CD4-positive, alpha-beta T cell (primary cell): ENCODE measurements at regions not wholly inside any gene's neighbourhood (a gene's known extent, or its start where the extent isn't known, plus 50 kb on each side); places are given as distances from the start of the nearest gene placed in this dataset.

Experiments used
- ATAC-seq: fragments of 200-7000 bp; cut with Tn5 transposase; one replicate; pipeline ENCODE4 v1.10.0; 2022; ENCODE audit warnings: mild to moderate bottlenecking; ENCODE audit not compliant: poor library complexity
- CTCF ChIA-PET: fragments of 350-600 bp; sonication (Branson Sonifier 250); formaldehyde crosslinking; loops from one replicate; lab custom pipeline; 2021; ENCODE audit warnings: antibody characterized with exemption, inconsistent platforms; lab: Charles Lee
- POLR2A ChIA-PET: fragments of 350-600 bp; sonication (Branson Sonifier 250); formaldehyde crosslinking; loops from one replicate; lab custom pipeline; 2021; ENCODE audit warnings: antibody characterized with exemption, inconsistent platforms; lab: Charles Lee
- DNase-seq, 14 experiments: peaks; one replicate each; pipeline ENCODE4 v3.0.0-alpha.2; 2013 to 2020; ENCODE audit warnings: mixed read lengths in 2 of 14
- H3K27ac ChIP-seq, 2 donors: one replicate each; pipeline versions ENCODE4 v1.5.1 to v1.7.0; 2013; ENCODE audit warnings: low read length in 2 of 2, low read depth in 1 of 2, mild to moderate bottlenecking in 1 of 2
- H3K27me3 ChIP-seq, 2 experiments: 1 replicate in 1 of 2; 2 replicates in 1 of 2; pipeline versions ENCODE4 v1.6.1 to v1.7.0; 2013; ENCODE audit warnings: low read length in 2 of 2, control low read depth in 1 of 2, mild to moderate bottlenecking in 1 of 2, moderate library complexity in 1 of 2; ENCODE audit not compliant: insufficient read depth in 2 of 2, control insufficient read depth in 1 of 2
- H3K36me3 ChIP-seq: one replicate; pipeline ENCODE4 v1.6.1; 2013; ENCODE audit warnings: low read length, control low read depth; ENCODE audit not compliant: insufficient read depth
- H3K4me1 ChIP-seq: one replicate; pipeline ENCODE4 v1.6.1; 2013; ENCODE audit warnings: low read length, control low read depth; ENCODE audit not compliant: insufficient read depth
- H3K4me3 ChIP-seq: one replicate; pipeline ENCODE4 v1.5.1; 2013; ENCODE audit warnings: mild to moderate bottlenecking, low read length, moderate library complexity
- H3K9me3 ChIP-seq, 2 experiments: 1 replicate in 1 of 2; 2 replicates in 1 of 2; pipeline versions ENCODE4 v1.6.1 to v1.7.0; 2013; ENCODE audit warnings: low read length in 2 of 2, mild to moderate bottlenecking in 2 of 2, control low read depth in 1 of 2, moderate library complexity in 1 of 2; ENCODE audit not compliant: control insufficient read depth in 1 of 2, insufficient read depth in 1 of 2
- H3K27ac Mint-ChIP-seq: one replicate; pipeline ENCODE4 v1.8.0; 2020; ENCODE audit warnings: mixed read lengths
- H3K27me3 Mint-ChIP-seq: one replicate; pipeline ENCODE4 v1.8.0; 2021; ENCODE audit warnings: mixed read lengths
- H3K36me3 Mint-ChIP-seq: one replicate; pipeline ENCODE4 v1.8.0; 2021; ENCODE audit warnings: low read depth, mixed read lengths
- H3K4me1 Mint-ChIP-seq: one replicate; pipeline ENCODE4 v1.8.0; 2021; ENCODE audit warnings: low read depth, mixed read lengths
- H3K4me3 Mint-ChIP-seq: one replicate; pipeline ENCODE4 v1.8.0; 2020; ENCODE audit warnings: mild to moderate bottlenecking, mixed read lengths
- H3K9me3 Mint-ChIP-seq: one replicate; pipeline ENCODE4 v1.8.0; 2020; ENCODE audit warnings: mixed read lengths
- intact Hi-C, 2 experiments: fragments of 100-400 bp; cut with DNase I in 1 of 2; cut with micrococcal nuclease in 1 of 2; formaldehyde crosslinking; loops; one replicate each; pipeline versions ENCODE4 v1.15.1 to v1.9.0; 2023 to 2025; cut with DNase I, micrococcal nuclease
- TF ChIP-seq, protein P1 (sequence below): fragments of 200-600 bp; IDR thresholded peaks from one replicate; pipeline ENCODE4 v1.8.0; 2022; ENCODE audit warnings: antibody characterized with exemption, mild to moderate bottlenecking

DNA sequence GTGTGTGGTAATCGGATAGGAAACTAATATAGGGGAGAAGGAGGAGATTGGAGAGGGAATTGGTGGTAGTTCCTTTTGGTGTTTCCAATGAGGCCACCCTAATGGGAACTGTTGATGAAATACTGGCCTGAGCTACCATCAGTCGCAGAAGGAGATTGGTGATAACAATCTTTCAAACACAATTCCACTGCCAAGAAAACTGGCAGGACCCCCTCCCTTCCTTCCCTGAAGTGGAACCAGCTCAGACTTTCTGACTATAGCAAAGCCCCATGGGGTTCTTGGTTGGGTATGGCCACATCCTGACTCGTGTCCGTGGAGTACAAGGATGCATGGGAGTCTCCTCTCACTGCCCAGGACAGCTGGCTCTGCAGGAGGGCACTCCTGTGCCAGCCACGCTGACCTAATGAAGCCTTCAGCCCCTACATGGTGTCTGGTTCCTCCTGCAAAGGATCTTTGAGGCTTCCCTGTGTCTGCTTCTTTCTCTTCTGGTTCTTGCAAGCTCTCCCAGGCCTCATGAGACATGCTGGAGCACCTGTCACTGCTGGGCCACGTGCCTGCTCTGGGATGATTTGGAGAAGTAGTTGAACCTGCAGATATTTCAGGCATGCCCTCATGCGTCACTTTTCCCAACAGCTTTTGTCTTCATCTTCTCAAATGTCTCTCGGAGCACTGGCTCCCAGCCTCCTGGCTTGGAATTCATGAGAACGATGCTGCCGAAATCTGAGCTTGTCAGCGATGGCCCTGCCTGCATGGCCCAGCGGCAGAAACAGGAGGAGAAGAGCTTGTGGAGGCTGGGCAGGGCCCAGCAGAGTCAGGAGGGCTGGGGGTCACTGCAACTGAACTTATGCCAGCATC lies 90.0 kb upstream of the ADPGK start:
- H3K36me3 ChIP-seq = no peaks in the 10 kb centered on the region
- H3K4me1 ChIP-seq = no peaks in the 10 kb centered on the region
- no peak overlapping the region for H3K4me3 Mint-ChIP-seq
- intact Hi-C loops = no loop called here
- H3K27me3 Mint-ChIP-seq = peaks cover 9% of the 10 kb centered on the region
- POLR2A ChIA-PET = no interaction called here
- CTCF ChIA-PET = no interaction called here
- no peak overlapping the region for H3K27ac Mint-ChIP-seq
- no peaks in the 10 kb centered on the region for H3K9me3 ChIP-seq
- no peaks in the 10 kb centered on the region for H3K36me3 Mint-ChIP-seq
- H3K27ac ChIP-seq = no peak overlapping the region
- no peaks in the 10 kb centered on the region for H3K4me1 Mint-ChIP-seq
- no peaks in the 10 kb centered on the region for H3K9me3 Mint-ChIP-seq
- TF ChIP-seq, protein P1, sequence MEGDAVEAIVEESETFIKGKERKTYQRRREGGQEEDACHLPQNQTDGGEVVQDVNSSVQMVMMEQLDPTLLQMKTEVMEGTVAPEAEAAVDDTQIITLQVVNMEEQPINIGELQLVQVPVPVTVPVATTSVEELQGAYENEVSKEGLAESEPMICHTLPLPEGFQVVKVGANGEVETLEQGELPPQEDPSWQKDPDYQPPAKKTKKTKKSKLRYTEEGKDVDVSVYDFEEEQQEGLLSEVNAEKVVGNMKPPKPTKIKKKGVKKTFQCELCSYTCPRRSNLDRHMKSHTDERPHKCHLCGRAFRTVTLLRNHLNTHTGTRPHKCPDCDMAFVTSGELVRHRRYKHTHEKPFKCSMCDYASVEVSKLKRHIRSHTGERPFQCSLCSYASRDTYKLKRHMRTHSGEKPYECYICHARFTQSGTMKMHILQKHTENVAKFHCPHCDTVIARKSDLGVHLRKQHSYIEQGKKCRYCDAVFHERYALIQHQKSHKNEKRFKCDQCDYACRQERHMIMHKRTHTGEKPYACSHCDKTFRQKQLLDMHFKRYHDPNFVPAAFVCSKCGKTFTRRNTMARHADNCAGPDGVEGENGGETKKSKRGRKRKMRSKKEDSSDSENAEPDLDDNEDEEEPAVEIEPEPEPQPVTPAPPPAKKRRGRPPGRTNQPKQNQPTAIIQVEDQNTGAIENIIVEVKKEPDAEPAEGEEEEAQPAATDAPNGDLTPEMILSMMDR = no peak
- no peak for ATAC-seq
- H3K4me3 ChIP-seq = no peak overlapping the region
- DNase-seq = no peak
- H3K27me3 ChIP-seq = peaks cover 4 to 7% of the 10 kb centered on the region in 2 experiments

DNA sequence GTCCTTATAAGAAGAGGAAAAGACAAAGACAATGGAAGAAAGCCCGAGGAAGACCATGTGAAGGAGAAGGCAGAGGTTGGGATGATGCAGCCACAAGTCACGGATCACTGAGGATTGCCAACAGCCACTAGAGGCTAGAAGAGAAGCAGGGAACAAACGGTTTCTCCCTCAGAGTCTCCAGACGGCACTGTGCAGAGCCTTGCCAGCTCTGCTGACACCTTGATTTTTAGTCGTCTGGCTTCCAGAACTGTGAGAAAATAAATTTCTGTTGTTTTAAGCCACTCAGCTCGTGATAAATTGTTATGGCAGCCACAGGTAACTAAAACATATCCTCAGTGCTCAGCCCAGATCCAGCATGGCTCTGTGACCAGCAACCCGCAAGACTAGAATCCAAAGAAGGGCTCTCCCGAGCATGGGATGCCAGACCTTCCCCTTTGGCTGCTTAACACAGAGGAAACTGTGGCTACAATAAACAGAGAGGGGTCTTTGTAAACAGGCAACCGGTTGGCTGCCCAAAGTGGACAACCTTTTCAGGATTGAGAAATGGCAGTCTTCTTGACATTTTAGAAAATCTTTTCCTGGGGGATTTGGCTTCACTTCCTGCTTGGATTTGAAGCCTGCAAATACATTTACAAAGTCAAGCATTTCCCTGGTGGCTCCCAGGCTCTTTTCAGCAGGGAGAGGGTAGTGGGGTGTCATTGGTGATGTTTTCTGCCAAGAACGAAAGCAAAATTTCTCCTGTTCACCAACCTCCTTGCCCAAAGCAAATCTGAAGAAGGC lies 88.7 kb upstream of the ADPGK start:
- no peaks in the 10 kb centered on the region for H3K4me1 ChIP-seq
- Mint-ChIP-seq H3K27ac (no peak overlapping the region), H3K4me1 (no peaks in the 10 kb centered on the region), H3K36me3 (no peaks in the 10 kb centered on the region), H3K4me3 (no peak overlapping the region), H3K9me3 (no peaks in the 10 kb centered on the region), H3K27me3 (peaks cover 7% of the 10 kb centered on the region)
- peaks cover 4 to 7% of the 10 kb centered on the region in 2 experiments for H3K27me3 ChIP-seq
- POLR2A ChIA-PET = no interaction called here
- ATAC-seq (no peak), DNase-seq (no peak)
- H3K9me3 ChIP-seq = no peaks in the 10 kb centered on the region
- CTCF ChIA-PET = no interaction called here
- H3K4me3 ChIP-seq = no peak overlapping the region
- H3K27ac ChIP-seq = no peak overlapping the region
- intact Hi-C loops = no loop called here
- H3K36me3 ChIP-seq = no peaks in the 10 kb centered on the region
- TF ChIP-seq, protein P1 = no peak

DNA sequence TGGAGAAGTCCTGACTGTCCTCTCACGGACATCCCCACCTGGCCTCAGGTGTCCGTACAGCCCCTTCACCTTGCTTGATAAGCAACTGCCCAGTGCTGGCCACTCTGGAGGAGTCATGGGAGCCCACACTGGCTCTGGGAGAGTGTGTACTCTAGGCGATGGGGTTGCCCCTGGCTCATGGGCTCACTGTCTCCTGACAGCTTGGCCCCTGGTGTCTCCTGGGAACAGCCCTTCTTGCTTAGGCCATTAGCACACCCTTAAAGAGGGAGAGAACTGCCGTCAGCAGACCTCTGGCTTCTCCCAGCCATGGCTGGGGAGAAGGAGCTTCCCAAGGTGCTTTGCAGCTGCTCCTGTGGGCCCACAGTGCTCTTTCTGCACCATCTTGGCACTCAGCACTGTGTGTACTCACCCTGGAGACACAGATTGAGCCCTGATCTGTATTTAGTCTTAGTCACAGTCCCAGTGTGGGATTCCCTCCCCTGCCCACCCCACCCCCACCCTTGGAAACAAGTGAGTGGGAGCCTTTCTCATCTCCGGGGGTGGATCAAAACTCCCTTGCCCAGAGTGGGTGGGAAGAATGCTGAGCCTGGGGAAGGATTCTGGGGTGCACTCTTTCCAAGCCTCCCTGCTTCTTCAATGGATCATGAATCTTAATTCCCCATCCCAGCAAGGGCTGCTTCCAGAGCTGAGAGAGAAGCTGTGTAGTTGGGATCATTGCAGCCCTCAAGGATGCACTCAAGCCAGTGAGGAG lies 83.5 kb upstream of the ADPGK start:
- no peaks in the 10 kb centered on the region for H3K9me3 ChIP-seq
- Mint-ChIP-seq H3K9me3 (no peaks in the 10 kb centered on the region), H3K4me3 (no peak overlapping the region), H3K27ac (no peak overlapping the region), H3K4me1 (no peaks in the 10 kb centered on the region), H3K27me3 (peaks cover 21% of the 10 kb centered on the region), H3K36me3 (no peaks in the 10 kb centered on the region)
- TF ChIP-seq, protein P1 = no peak
- no peak overlapping the region for H3K4me3 ChIP-seq
- H3K27ac ChIP-seq = no peak overlapping the region
- no peaks in the 10 kb centered on the region for H3K36me3 ChIP-seq
- DNase-seq (no peak), ATAC-seq (no peak)
- CTCF ChIA-PET = no interaction called here
- intact Hi-C loops = no loop called here
- POLR2A ChIA-PET = no interaction called here
- peaks cover 0 to 5% of the 10 kb centered on the region in 2 experiments for H3K27me3 ChIP-seq
- H3K4me1 ChIP-seq = no peaks in the 10 kb centered on the region
